ENCODE measurements at regions not wholly inside any gene's neighbourhood (a gene's known extent, or its start where the extent isn't known, plus 50 kb on each side); places are given as distances from the start of the nearest gene placed in this dataset.

DNA sequence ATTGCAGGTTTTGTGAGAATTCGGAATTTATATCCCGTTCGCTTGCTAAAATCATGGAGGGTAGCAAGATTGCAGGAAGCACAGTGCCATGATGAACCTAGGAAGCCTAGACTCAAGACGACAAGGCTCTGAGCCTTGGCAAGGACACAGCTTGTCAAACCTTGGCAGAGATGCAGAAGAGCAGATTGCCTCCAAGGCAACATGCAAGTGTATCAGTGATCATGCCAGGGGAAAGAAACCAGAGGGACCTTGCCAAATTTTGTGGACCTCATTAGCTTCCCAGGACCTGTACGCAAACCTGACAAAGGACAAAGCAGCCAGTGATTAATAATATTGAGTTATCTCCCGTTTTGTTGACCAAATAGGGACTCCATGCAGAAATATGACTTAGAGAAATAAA lies 159.7 kb downstream of the GOLIM4 start:
- no peak for DNase-seq (ENCODE audit: low read depth in 2 of 2)
- H3K4me3 ChIP-seq (replicated peaks in 1 of 2; ENCODE audit: low read depth in 2 of 2, low read length in 2 of 2) = no peak overlapping the region
- TF ChIP-seq, protein P1, sequence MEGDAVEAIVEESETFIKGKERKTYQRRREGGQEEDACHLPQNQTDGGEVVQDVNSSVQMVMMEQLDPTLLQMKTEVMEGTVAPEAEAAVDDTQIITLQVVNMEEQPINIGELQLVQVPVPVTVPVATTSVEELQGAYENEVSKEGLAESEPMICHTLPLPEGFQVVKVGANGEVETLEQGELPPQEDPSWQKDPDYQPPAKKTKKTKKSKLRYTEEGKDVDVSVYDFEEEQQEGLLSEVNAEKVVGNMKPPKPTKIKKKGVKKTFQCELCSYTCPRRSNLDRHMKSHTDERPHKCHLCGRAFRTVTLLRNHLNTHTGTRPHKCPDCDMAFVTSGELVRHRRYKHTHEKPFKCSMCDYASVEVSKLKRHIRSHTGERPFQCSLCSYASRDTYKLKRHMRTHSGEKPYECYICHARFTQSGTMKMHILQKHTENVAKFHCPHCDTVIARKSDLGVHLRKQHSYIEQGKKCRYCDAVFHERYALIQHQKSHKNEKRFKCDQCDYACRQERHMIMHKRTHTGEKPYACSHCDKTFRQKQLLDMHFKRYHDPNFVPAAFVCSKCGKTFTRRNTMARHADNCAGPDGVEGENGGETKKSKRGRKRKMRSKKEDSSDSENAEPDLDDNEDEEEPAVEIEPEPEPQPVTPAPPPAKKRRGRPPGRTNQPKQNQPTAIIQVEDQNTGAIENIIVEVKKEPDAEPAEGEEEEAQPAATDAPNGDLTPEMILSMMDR (IDR thresholded peaks at IDR 0.05; ENCODE audit: low read depth, low read length) = no peak

DNA sequence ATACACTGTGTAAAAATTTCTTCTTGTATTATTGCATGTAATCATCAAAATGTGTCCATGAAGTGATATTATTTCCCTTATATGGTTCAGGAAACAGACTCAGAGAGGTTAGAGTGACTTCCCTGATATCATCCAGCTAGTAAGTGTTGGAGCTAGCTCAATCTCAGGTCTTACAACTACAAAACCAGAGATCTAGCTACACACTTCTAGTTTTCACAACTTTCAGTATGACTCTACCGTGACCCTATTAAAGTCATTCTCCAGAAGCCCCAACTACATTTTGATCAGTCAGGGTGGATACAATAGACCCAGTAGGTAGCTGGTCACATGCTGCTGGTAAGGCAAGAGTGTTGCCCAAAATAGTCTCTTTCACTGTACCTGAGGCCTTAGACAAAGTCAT lies 165.3 kb downstream of the GOLIM4 start:
- TF ChIP-seq, protein P1 (IDR thresholded peaks at IDR 0.05; ENCODE audit: low read depth, low read length) = no peak
- no peak overlapping the region for H3K4me3 ChIP-seq (replicated peaks in 1 of 2; ENCODE audit: low read depth in 2 of 2, low read length in 2 of 2)
- DNase-seq (ENCODE audit: low read depth in 2 of 2) = no peak

DNA sequence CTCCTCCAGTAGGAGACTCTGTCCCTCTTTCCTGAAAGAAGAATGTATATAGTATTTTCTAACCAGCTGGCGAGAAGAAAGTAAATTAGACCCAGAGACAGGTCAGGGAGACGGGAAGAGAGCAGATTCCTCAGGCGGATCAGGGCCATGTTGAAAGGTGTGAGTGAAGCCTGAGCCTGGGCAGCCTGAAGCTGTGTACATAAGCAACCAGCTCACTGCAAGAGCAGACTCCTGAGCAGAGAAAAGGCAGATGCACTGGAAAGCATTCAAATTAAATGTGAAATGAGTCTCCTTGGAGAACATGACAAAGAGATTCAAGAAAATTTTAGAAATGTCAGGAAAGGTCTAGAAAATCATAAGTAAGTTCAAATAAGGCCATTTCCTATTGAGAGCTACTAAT lies 165.8 kb downstream of the GOLIM4 start:
- peak in 1 of 2 donors; percentile 3 for DNase-seq (ENCODE audit: low read depth in 2 of 2)
- TF ChIP-seq, protein P1 (IDR thresholded peaks at IDR 0.05; ENCODE audit: low read depth, low read length) = no peak
- H3K4me3 ChIP-seq (replicated peaks in 1 of 2; ENCODE audit: low read depth in 2 of 2, low read length in 2 of 2) = no peak overlapping the region

DNA sequence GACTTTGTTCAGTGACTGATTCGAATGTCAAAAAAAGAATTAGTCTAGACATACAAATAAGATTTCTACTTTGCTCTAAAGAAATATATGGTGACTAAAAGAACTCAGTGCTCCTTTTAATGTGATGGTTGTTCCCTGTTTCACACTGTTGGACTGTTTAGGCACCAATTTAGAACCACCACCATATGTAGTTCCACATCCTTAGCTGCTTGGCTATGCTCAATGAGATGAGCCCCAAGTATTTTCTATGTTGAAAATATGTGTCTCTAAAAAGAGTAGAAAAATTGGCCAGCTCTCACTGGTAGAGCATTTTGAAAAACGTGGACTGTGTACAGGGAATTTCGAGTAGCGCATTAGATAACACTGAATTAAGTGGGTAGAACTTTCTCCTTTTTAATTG lies 167.3 kb downstream of the GOLIM4 start:
- no peak overlapping the region for H3K4me3 ChIP-seq (replicated peaks in 1 of 2; ENCODE audit: low read depth in 2 of 2, low read length in 2 of 2)
- DNase-seq (ENCODE audit: low read depth in 2 of 2) = no peak
- TF ChIP-seq, protein P1 (IDR thresholded peaks at IDR 0.05; ENCODE audit: low read depth, low read length) = no peak

DNA sequence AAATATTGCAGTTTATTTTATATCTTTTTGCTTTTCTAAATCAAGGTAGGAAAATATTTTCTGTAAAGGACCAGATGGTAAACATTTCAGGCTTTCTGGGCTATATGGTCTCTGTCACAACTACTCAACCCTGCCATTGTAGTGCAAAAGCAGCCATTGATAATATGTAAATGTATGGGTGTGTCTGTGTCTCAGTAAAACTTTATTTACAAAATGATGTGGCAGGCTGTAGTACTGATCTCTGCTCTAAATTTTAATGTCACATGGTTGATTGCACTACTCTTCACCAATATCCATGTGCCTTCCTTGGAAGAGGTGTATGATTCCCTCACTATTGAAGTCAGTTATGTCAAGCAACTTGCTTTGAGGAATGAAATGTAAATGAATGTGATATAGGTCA lies 175.0 kb downstream of the GOLIM4 start:
- H3K4me3 ChIP-seq (replicated peaks in 1 of 2; ENCODE audit: low read depth in 2 of 2, low read length in 2 of 2) = no peak overlapping the region
- DNase-seq (ENCODE audit: low read depth in 2 of 2) = no peak
- TF ChIP-seq, protein P1 (IDR thresholded peaks at IDR 0.05; ENCODE audit: low read depth, low read length) = no peak

DNA sequence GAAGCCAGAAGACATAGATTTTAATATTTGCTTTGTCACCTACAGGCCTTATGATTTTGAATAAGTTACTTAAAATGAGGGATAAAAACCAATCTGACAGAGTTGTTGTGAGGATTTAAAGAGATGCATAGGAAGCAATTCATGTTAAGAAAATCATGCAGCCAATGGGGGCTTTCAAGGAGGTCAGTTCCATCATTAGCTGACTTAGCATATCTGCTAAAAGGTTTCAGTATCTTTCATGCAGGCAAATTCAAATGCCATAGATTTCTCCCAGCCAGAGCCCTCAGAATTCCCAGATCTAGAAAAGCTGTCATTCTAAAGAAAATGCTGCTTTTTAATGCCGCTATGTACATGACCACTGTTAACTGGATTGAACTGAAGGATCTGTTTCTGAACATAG lies 176.1 kb downstream of the GOLIM4 start:
- no peak overlapping the region for H3K4me3 ChIP-seq (replicated peaks in 1 of 2; ENCODE audit: low read depth in 2 of 2, low read length in 2 of 2)
- TF ChIP-seq, protein P1 (IDR thresholded peaks at IDR 0.05; ENCODE audit: low read depth, low read length) = no peak
- DNase-seq (ENCODE audit: low read depth in 2 of 2) = no peak

DNA sequence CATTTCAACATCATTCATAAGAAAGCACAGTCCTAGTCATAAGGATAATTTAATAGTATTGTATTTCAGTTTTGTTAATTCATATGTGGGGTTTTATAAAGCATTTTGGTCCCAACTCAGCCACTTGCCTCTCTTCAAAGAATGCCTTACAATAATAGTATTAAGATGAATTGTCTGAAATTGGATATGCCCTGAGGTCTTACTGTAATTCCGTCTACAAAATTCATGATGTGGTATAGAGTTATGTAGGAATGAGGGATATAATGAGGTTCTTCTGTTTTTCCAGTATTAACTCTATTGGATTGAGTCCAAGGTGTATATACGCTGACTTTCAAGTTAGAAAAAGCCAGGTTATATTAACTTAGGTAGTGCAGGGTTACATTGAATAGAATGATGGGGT lies 177.0 kb downstream of the GOLIM4 start:
- DNase-seq (ENCODE audit: low read depth in 2 of 2) = no peak
- H3K4me3 ChIP-seq (replicated peaks in 1 of 2; ENCODE audit: low read depth in 2 of 2, low read length in 2 of 2) = no peak overlapping the region
- TF ChIP-seq, protein P1 (IDR thresholded peaks at IDR 0.05; ENCODE audit: low read depth, low read length) = no peak
